ENCODE measurements at regions not wholly inside any gene's neighbourhood (a gene's known extent, or its start where the extent isn't known, plus 50 kb on each side); places are given as distances from the start of the nearest gene placed in this dataset.
"Not testable (repeated sequence)": the region's sequence is repeated elsewhere in the genome, so short reads cannot be mapped to it uniquely, and the experiment has no call there.

DNA sequence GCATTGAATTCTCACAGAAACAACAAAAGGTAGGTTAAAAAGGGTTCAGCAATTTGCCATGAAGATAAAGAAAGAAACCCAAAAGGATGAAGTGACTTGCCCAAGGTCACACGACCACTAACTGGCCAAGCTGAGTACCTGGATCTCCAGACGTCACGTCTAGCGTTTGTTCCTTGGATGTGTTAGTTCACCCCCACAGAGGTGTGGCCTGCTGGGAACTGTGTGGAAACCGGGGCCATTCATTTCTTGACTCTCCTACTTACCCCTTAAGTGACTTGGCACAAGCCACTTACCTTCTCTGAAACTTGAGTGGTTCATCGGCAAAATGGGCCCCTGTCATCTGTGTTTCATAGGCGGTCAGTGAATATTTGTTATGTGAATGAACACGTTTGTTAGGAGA, 244.3 kb upstream of the SLCO3A1 start:
- no peak for DNase-seq (ENCODE audit: low spot score)

DNA sequence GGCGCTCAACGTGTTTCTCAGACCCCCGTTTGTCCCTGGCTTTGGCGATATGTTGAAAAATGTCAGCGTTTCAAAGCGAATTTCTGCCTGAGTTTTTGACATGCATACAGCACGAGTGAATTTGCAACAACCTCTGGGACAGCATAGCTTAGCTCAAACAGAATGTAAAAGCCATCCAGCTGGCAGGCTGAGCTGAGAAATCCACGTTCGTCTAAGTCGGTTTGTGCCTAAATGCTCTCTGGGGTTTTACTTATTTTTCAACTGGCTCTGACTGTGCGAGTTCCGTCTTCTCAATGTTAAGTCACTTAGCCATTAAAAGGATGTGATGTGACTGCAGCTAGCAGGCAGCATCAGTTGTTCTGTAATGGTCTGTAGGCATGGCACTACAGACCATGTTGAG, 243.5 kb upstream of the SLCO3A1 start:
- no peak for DNase-seq (ENCODE audit: low spot score)

DNA sequence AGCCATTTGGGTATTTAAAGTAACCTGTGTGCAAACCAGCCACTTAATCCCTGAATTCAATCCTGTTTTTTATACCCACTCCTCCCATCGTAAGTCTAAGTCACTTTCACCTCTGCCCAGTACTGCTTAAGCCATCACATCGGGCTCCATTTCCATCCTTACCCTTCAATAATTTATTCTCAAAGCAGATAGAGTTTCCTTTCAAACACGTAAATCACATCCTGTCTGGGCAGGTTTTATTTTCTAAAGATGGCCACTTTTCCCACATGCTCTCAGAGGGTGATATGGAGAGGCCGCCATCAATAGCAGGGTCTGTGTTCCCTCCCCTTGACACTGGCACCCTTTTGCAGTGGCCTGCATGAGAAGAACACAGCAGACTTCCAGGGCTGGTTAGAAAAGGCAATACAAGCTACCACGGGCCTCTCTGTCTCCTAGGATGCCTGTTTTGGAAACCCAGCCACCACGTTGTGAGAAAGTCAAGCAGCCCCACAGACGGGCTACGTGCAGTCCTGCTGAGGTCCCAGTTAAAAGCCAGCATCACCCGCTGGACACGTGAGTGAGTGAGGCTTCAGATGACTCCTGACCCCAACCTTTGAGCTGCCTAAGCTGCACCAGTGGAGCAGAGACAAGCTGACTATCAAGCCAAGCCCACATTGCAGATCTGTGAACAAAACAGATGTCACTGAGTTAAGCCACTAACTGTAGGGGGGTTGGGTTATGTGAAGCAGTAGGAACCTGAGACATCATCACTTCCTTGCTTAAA, 241.8 kb upstream of the SLCO3A1 start:
- DNase-seq (ENCODE audit: low spot score): no peak

DNA sequence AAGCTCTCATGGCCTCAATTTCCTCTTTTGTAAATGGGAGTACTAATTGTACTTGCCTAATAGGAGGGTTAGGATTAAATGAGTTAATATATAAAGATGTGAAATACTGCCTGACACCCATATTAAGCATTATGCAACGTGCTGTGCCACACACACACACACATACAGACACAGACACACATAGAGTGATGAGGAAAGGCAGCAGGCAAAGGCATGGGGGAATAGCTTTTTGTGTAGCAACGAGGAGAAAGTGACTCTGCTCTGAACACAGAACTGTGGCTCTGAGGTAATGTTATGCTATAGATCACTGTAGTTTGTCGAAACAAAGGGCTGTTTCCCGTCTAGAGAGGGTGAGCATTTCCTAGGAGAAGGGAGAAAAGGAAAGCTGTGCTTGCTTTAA, 233.3 kb upstream of the SLCO3A1 start:
- DNase-seq (ENCODE audit: low spot score): no peak

DNA sequence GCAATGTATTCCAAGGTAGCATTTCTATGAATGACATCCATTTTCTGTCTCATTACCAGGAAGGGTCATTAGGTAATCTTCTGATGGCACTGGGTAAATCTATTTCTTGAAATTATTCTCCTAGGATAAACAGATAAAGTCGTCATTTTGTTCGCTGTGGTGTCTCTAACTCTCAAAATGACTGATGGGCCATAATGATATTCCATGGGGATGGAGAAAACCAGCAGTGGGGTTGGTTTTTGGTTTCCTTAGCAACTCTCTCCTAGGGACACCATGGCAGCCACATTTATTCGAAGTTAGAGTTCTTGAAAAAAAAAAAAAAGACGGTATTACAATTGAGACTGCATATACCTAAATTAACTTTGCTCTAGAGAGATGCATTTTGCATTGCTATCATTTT, 231.3 kb upstream of the SLCO3A1 start:
- DNase-seq (ENCODE audit: low spot score): no peak

DNA sequence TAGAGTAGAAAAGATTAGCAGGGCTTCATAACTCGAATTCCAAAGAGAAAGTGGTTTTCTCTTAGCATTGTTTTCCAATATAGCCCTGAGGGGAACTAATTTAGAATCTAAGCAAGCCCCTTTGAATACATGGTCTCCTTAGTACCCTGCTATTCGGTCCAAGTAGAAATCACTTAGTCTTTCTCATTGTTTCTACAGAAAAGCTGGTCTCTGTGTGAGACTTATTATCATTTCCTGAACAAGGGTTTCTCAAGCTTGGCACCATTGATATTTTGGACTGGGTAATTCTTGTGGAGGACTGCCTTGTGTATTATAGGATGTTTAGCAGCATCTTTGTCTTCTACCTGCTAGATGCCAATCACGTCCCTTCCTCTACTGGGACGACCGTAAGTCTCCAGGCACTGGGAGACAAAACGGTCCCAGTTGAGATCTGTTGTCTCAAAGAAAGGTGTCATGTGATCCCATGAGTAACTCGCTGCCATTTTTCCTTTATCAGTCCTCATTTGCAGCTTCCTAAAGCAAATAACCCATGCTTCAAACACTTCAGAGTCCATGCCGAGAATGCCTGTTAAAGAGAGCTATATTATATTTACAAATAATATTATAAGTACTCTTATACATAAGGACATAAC, 230.7 kb upstream of the SLCO3A1 start:
- DNase-seq (ENCODE audit: low spot score): no peak

DNA sequence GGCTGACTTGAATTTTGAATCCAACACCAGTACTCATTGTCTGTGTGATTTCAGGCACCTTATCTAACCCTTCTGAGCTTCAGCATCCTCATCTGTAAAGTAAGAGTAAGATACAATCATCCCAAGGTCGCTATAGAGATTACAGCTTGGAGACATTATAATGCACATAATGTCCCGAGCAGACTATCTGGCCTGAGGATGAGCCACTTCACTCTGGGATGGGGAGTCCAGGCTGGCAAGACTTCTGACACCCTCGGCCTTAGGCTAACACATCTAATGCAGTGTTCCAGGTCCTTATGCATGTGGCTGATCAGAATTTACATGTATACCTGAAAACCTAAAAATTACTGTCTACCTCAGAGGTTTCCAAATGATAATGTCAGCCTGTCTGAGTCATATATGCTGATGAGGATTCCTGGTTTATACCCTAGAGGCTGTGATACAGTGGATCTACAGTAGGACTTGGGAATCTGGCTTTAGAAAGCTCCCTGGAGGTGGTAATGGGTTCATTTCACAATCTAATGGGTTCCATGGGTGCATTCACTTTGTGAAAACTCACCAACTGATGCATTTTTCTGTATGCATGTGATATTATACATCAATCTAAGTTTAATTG, 229.0 kb upstream of the SLCO3A1 start:
- no peak for DNase-seq (ENCODE audit: low spot score)

DNA sequence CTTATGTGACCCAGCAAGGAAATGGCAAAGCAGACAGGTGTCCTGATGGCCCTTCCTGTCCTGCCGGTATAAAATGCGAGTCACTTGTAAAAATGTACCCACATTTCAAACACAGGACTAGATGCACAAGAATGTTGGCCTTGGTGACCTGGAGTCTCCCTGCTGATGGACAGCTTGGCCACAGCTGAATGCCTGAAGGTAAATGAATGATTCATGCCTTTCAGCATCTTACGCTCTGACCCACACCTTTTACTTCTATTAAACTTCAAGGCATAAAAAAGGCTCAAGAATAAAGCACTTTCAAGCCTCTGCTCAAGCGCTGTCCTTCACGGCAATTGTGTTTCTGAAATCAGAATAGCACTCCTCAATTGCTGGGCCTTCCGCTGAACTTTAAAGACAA, 228.0 kb upstream of the SLCO3A1 start:
- no peak for DNase-seq (ENCODE audit: low spot score)

DNA sequence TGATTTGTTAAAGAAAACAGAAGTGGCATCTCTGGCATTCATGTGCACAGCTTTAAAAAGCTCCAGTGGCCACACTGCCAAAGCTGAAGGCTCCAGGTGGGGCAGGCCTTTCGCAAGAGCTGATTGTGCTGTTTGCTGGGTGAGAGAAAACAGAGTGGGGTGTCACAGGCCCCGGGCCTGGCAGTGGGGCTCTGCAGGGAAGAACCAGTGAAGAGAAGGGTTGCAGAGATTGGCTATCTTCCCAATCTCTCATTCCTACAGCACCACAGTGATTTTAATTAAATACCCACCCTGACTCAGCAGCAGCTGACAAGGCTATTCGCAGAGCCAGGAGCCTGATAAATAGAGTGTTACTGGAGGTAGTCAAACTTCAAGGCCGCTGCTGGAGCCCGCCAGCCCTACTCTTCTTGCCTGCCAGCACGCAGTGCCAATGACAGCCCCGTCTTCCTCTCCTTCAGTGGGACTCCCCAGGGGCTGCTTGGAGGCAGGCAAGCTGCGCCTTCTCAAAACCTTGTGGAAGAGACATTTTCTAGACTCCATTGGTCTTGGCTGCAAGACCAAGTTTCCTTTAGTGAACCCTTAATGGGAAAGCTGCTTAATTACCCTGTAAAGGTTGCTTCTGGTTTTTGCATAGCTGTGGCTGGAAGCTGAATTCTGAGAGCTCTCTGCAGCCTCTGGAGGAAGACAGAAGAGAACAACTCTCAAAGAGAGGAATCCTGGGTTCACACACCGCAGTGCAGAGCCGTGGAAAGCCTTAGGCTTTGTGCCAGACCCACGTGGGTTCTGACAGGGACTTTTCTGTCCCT, 225.8 kb upstream of the SLCO3A1 start:
- no peak for DNase-seq (ENCODE audit: low spot score)

DNA sequence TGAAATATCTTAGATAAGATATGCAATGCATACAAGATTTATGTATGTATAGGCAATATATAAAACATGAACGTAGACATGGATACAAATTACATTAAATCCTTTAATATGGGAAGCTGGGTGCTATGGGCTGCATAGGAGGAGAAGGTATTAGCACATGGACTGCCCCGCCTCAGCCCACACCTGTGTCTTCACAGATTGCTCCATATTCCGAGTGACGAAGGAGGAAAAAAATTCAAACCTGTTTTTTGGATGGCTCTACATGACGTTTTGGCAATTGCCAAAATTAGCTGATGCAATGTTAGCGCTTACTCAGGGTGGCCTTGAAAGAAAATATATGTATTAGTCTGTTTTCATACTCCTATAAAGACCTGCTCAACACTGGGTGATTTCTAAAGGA, 223.4 kb upstream of the SLCO3A1 start:
- DNase-seq (ENCODE audit: low spot score): no peak

DNA sequence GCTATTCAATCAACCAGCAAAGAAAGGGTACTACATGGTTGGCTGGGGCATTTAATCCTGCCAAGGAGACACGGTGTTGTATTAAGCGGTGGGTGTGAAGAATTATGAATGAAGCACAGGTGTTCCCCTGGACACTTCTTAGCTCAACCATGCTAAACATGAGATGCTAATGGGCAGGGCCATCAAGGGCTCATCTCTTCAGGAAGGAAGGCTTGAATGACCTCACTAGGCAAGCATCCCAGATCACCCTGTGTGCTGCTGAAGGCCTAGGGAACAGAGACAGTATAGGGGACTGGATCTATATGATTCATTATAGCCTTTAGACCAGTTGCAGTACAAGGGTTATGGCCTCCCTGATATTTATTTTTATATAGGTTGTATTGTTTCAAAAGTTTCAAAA, 221.3 kb upstream of the SLCO3A1 start:
- DNase-seq (ENCODE audit: low spot score): no peak

DNA sequence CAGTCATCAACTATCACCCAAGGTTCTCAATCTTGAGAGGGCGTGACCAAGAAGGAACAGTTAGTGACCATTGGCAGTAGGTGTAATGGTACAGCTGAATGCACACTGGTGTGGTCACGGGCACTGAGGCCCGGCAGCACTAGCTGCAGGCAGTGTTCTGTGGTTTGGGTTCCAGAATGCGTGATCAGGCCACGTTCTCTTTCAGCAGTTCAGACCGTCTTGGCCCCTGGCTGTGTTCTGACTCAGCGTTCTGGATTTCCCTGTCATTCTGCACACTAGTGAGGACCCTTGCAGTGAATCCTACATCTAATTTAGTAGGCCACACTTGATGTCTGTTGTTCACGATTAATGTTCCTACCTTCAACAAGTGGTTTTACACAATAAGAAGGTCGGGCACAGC, 220.5 kb upstream of the SLCO3A1 start:
- DNase-seq (ENCODE audit: low spot score): no peak

DNA sequence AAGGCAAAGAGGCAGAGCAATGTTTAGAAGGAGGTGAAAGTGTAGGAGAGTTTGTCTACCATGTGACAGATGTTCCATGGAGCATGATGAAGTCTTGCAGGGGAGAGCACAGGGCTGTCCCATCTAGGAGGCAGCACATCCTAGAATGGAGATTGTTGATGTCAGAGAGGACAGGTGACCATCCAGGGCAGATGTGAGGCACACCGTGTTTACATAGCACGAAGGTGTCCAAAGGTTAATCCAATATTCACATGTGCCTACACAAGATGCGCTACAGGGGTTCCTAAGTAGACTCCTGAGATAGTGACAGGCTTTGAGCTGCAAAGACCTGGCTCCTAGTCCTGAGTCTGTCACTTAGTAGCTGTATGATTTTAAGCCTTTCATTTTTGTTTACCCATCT, 219.3 kb upstream of the SLCO3A1 start:
- no peak for DNase-seq (ENCODE audit: low spot score)

DNA sequence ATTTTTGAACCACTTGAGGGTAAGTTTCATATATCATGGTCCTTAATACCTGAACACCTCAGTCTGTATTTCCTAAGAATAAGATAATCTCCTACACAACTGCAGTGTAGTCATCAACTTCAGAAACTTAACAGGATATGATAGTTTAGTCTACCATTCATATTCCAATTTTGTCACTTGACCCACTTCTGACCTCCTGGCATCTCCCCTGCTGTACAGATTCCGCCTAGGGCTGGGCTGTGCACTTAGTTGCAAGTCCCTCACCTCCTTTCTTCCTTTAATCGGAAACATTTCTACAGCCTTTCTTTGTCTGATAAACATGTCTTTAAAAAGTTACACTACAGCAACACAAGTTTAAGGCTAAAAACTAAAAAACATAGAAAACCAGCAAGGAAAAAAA, 218.4 kb upstream of the SLCO3A1 start:
- DNase-seq (ENCODE audit: low spot score): no peak

DNA sequence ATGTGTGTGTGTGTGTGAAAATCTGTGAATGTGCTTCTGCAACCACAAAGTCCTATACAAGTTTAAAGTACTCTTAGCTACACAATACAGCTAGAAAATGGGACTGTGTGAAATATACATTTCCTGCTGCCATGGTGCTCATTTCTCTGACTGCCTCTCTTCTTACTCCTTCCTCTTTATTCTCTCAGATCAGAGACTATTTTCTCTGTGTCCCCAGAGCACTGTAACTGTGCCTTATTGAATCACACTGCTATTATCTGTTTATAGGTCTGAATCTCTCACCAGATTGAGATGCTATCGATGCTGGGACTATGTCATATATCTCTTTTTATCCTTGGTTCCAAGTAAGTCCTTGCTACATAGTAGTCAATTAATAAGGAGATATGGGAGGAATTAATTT, 217.9 kb upstream of the SLCO3A1 start:
- no peak for DNase-seq (ENCODE audit: low spot score)

DNA sequence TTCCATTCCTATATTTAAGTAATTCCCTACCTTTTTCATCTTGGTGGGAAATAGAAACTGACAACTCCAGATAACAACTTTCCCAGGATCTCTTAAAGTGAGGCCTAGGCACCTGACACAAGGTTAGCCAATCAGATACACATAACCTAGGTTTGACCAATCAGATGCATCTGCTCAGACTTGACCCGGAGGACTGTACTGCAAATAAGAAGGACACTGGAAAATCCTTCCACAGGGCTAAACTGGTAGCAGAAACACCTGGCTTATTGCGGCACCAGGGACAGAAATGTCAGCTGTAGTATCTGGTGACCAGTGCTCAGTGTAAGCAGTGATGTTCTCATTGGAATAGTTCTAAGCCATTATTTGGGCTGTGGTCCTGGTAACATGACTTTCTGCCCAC, 204.5 kb upstream of the SLCO3A1 start:
- no peak for DNase-seq (ENCODE audit: low spot score)

DNA sequence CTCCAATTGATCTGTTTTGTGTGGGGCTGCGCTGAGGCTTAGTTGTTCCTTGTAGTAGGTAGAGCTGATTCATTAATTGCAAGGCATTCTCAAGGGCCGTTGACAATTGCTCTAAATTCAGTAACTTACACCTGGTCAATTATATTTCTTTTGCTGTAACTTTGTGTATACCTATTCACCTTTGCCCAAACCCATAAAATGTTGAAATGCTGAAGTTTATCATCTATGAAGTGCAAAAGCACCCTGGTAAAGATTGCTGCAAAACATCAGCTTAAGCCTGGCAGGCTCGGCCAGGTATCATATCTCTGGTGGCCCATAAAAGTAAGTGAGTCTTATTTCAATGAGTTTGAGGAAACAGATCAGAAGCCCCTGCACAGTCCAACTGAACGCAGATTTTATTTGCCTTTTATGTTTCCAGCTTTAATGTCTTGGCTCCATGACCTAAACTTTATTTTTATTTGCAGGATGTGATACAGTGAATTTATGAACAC, 203.6 kb upstream of the SLCO3A1 start:
- no peak for DNase-seq (ENCODE audit: low spot score)

DNA sequence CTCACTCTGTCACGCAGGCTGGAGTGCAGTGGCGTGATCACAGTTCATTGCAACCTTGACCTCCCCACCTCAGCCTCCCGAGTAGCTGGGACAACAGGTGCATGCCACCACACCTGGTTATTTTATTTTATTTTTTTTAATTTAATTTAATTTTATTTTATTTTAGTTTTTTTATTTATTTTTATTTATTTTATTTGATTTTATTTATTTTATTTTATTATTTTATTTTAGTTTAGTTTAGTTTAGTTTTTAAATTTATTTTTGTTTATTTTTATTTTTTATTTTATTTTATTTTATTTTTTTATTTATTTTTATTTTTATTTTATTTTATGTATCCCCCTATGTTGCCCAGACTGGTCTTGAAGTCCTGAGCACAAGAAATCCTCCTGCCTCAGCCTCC, 202.3 kb upstream of the SLCO3A1 start:
- no peak for DNase-seq (ENCODE audit: low spot score)

DNA sequence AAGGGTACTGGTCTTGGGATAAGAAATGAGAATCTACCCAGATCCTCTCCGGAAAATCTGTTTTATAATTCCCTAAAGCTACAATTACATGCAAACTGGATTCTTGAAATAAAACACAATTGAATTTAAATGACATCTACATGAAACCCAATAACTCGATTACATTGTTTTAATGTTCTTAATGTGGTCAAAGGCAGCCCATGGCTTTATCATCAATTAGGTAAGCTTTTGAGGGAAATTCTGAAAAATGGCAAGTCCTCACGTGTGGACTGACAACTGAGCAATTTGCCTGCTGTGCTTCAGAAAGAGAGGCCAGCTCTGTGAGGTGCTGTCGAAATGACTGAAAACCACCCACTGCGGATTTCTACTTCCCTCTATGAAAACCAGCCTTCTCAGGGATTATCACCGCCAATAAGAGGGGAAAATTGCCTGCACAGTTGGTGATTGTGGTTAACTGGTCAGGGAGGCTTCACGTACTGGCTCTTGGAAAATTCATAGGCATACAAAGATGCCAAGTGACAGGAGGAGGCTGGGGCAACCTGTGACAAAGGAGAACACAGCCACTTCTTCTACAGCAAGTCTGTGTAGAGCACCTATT, 200.8 kb upstream of the SLCO3A1 start:
- DNase-seq (ENCODE audit: low spot score): no peak

DNA sequence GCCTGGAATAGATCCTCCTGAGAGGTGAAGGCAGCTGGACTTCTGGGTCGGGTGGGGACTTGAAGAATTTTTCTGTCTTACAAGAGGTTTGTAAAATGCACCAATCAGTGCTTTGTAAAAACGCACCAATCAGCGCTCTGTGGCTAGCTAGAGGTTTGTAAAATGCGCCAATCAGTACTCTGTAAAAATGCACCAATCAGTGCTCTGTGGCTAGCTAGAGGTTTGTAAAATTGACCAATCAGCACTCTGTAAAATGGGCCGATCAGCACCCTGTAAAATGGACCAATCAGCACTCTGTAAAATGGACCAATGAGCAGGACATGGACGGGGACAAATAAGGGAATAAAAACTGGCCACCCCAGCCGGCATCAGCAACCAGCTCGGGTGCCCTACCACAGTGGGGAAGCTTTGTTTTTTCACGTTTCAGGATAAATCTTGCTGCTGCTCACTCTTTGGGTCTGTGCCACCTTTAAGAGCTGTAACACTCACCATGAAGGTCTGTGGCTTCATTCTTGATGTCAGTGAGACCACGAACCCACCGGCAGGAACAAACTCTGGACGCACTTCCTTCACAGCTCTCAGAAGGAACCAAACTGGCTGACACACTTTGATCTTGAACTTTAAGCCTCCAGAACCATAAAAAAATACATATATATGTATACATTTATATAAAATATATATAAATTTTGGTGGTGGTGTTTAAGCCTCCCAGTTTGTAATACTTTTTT, 197.8 kb upstream of the SLCO3A1 start:
- DNase-seq (ENCODE audit: low spot score): not testable (repeated sequence)

DNA sequence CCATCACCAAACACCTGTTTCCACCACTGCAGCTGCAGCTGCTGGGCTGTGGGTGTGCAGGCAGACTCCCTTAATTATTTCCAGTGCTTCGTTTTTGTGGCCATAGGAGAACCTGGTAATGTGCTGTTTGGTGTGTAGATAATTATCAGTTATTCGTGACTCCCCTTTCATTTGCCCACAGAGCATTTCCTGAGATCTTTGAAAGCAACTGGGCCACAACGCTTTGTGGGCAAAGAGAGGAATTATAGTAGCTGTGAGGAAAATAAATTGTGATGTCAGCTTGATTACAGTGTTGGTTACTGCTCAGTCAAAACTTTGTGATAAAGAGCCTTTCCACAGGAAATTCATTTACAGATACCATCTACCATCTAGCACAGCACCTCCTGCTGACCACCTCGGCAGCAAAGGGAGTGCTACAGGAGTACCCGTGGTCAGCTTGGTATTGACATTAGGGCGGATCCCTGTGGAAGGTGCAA, 193.3 kb upstream of the SLCO3A1 start:
- DNase-seq (ENCODE audit: low spot score): no peak
